ENCODE measurements at regions not wholly inside any gene's neighbourhood (a gene's known extent, or its start where the extent isn't known, plus 50 kb on each side); places are given as distances from the start of the nearest gene placed in this dataset.

DNA sequence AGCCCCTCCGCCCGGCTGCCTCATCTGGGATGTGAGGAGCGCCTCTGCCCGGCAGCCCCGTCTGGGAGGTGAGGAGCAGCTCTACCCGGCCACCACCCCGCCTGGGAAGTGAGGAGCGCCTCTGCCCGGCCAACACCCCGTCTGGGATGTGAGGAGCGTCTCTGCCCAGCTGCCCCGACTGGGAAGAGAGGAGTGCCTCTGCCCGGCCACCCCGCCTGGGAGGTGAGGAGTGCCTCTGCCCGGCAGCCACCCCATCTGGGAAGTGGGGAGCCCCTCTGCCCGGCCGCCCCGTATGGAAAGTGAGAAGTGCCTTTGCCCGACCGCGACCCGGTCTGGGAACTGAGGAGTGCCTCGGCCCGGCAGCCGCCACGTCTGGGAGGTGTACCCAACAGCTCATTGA, 74.3 kb upstream of the TNIP3 start:
- H3K27me3 Mint-ChIP-seq (ENCODE audit: low read depth, unreplicated experiment): no peaks in the 10 kb centered on the region
- no peak overlapping the region for H3K27ac Mint-ChIP-seq (ENCODE audit: unreplicated experiment)
- Histone ChIP-seq H3K4me1 (ENCODE audit: insufficient read depth, low read length) (no peaks in the 10 kb centered on the region), H3K27me3 (ENCODE audit: insufficient read depth, low read length) (no peaks in the 10 kb centered on the region), H3K4me2 (ENCODE audit: low read length) (no peak overlapping the region), H3K36me3 (ENCODE audit: insufficient read depth, low read length) (no peaks in the 10 kb centered on the region), H3K27ac (ENCODE audit: low read depth, low read length) (no peak overlapping the region), H4K20me1 (ENCODE audit: insufficient read depth, low read length) (no peaks in the 10 kb centered on the region), H2AFZ (ENCODE audit: low read depth, low read length) (no peak overlapping the region), H3K9ac (ENCODE audit: low read length) (no peak overlapping the region), H3K4me3 (ENCODE audit: insufficient read depth, low read depth, low read length) (no peak overlapping the region), H3K79me2 (ENCODE audit: insufficient read depth, low read length) (no peaks in the 10 kb centered on the region), H3K9me3 (ENCODE audit: insufficient read depth, low read depth, low read length) (no peaks in the 10 kb centered on the region)
- DNase-seq (ENCODE audit: low read depth) (no peak), FAIRE-seq (no peak)
- H3K36me3 Mint-ChIP-seq (ENCODE audit: low read depth, unreplicated experiment): no peaks in the 10 kb centered on the region
- TF ChIP-seq, protein P1, sequence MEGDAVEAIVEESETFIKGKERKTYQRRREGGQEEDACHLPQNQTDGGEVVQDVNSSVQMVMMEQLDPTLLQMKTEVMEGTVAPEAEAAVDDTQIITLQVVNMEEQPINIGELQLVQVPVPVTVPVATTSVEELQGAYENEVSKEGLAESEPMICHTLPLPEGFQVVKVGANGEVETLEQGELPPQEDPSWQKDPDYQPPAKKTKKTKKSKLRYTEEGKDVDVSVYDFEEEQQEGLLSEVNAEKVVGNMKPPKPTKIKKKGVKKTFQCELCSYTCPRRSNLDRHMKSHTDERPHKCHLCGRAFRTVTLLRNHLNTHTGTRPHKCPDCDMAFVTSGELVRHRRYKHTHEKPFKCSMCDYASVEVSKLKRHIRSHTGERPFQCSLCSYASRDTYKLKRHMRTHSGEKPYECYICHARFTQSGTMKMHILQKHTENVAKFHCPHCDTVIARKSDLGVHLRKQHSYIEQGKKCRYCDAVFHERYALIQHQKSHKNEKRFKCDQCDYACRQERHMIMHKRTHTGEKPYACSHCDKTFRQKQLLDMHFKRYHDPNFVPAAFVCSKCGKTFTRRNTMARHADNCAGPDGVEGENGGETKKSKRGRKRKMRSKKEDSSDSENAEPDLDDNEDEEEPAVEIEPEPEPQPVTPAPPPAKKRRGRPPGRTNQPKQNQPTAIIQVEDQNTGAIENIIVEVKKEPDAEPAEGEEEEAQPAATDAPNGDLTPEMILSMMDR (IDR thresholded peaks at IDR 0.05; ENCODE audit: insufficient read depth, low read depth, low read length): no peak
- TF ChIP-seq EZH2 (IDR thresholded peaks at IDR 0.05; ENCODE audit: insufficient read depth, low read length): no peak
- peaks cover 3% of the 10 kb centered on the region for H3K4me1 Mint-ChIP-seq (ENCODE audit: low read depth, unreplicated experiment)
- peaks cover 3% of the 10 kb centered on the region for H3K9me3 Mint-ChIP-seq (ENCODE audit: unreplicated experiment)
- H3K4me3 Mint-ChIP-seq (ENCODE audit: unreplicated experiment): no peak overlapping the region

DNA sequence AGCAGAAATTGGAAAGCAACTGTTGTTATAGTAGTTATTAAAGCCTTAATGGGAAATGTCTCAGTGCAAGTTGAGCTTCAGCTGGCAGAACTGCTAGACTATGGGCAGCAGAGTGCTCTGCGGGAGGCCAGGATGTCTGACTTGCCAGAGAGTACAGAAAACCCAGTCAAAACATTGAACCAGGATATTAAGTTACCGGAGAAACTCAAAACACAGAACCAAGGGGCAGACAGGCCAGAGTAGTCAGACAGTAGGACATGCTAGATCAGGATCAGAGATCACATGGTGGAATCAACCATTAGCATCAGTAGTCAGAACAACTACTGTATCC, 72.9 kb upstream of the TNIP3 start:
- Mint-ChIP-seq H3K4me3 (ENCODE audit: unreplicated experiment) (no peak overlapping the region), H3K27me3 (ENCODE audit: low read depth, unreplicated experiment) (no peaks in the 10 kb centered on the region), H3K4me1 (ENCODE audit: low read depth, unreplicated experiment) (no peaks in the 10 kb centered on the region), H3K27ac (ENCODE audit: unreplicated experiment) (no peak overlapping the region), H3K36me3 (ENCODE audit: low read depth, unreplicated experiment) (no peaks in the 10 kb centered on the region), H3K9me3 (ENCODE audit: unreplicated experiment) (peaks cover 3% of the 10 kb centered on the region)
- Histone ChIP-seq H2AFZ (ENCODE audit: low read depth, low read length) (no peak overlapping the region), H4K20me1 (ENCODE audit: insufficient read depth, low read length) (no peaks in the 10 kb centered on the region), H3K27ac (ENCODE audit: low read depth, low read length) (no peak overlapping the region), H3K9me3 (ENCODE audit: insufficient read depth, low read depth, low read length) (no peaks in the 10 kb centered on the region), H3K9ac (ENCODE audit: low read length) (no peak overlapping the region), H3K4me3 (ENCODE audit: insufficient read depth, low read depth, low read length) (no peak overlapping the region), H3K27me3 (ENCODE audit: insufficient read depth, low read length) (no peaks in the 10 kb centered on the region), H3K36me3 (ENCODE audit: insufficient read depth, low read length) (no peaks in the 10 kb centered on the region), H3K79me2 (ENCODE audit: insufficient read depth, low read length) (no peaks in the 10 kb centered on the region), H3K4me2 (ENCODE audit: low read length) (no peak overlapping the region), H3K4me1 (ENCODE audit: insufficient read depth, low read length) (no peaks in the 10 kb centered on the region)
- FAIRE-seq: no peak
- TF ChIP-seq, protein P1 (IDR thresholded peaks at IDR 0.05; ENCODE audit: insufficient read depth, low read depth, low read length): no peak
- TF ChIP-seq EZH2 (IDR thresholded peaks at IDR 0.05; ENCODE audit: insufficient read depth, low read length): no peak
- no peak for DNase-seq (ENCODE audit: low read depth)

DNA sequence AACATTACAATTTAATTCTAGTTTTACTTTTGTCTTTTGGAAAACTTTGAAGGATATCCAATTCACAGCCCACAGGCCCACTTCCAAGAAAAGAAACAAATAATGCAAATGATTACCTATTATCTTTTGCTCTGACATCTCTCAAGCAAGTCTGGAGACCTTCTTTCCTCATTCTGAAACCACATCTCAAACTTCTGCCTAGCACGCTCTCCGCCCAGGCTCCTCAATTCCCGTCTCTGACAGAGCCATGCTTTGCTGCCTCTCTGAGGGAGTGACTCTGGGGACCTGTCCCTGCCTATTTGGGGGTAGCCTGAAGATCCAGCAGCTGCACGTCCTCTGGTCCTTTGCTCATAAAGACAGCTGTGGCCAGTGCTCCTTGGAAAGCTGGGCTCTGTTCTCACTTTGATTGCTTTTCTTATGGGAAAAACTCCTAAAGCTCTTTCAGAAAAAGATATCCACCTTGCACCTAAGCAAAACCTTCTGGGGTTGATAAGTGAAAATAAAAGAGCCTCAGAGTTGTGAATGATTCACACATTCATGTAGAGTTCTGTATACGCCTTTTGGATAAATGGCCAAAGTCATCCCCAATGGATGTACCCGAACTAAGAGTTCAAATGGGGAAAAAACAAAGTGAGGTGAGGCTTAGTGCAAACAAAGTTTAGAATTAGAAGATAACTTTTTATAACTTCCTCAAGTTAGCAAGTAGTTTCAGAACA, 72.4 kb upstream of the TNIP3 start:
- no peak overlapping the region for H3K4me3 Mint-ChIP-seq (ENCODE audit: unreplicated experiment)
- H4K20me1 ChIP-seq (ENCODE audit: insufficient read depth, low read length): no peaks in the 10 kb centered on the region
- H3K4me1 ChIP-seq (ENCODE audit: insufficient read depth, low read length): no peaks in the 10 kb centered on the region
- H3K79me2 ChIP-seq (ENCODE audit: insufficient read depth, low read length): no peaks in the 10 kb centered on the region
- no peak overlapping the region for H3K27ac ChIP-seq (ENCODE audit: low read depth, low read length)
- FAIRE-seq (no peak), DNase-seq (ENCODE audit: low read depth) (no peak)
- no peak overlapping the region for H3K4me3 ChIP-seq (ENCODE audit: insufficient read depth, low read depth, low read length)
- H3K27ac Mint-ChIP-seq (ENCODE audit: unreplicated experiment): no peak overlapping the region
- no peaks in the 10 kb centered on the region for H3K36me3 Mint-ChIP-seq (ENCODE audit: low read depth, unreplicated experiment)
- H3K9me3 ChIP-seq (ENCODE audit: insufficient read depth, low read depth, low read length): no peaks in the 10 kb centered on the region
- peaks cover 3% of the 10 kb centered on the region for H3K9me3 Mint-ChIP-seq (ENCODE audit: unreplicated experiment)
- no peaks in the 10 kb centered on the region for H3K36me3 ChIP-seq (ENCODE audit: insufficient read depth, low read length)
- no peaks in the 10 kb centered on the region for H3K27me3 Mint-ChIP-seq (ENCODE audit: low read depth, unreplicated experiment)
- H3K9ac ChIP-seq (ENCODE audit: low read length): no peak overlapping the region
- H2AFZ ChIP-seq (ENCODE audit: low read depth, low read length): no peak overlapping the region
- no peak overlapping the region for H3K4me2 ChIP-seq (ENCODE audit: low read length)
- H3K4me1 Mint-ChIP-seq (ENCODE audit: low read depth, unreplicated experiment): no peaks in the 10 kb centered on the region
- no peaks in the 10 kb centered on the region for H3K27me3 ChIP-seq (ENCODE audit: insufficient read depth, low read length)
- no peak for TF ChIP-seq EZH2 (IDR thresholded peaks at IDR 0.05; ENCODE audit: insufficient read depth, low read length)
- TF ChIP-seq, protein P1 (IDR thresholded peaks at IDR 0.05; ENCODE audit: insufficient read depth, low read depth, low read length): no peak
